Left ventricle myocardium superior (tissue), 1 donor: ENCODE measurements at regions not wholly inside any gene's neighbourhood (a gene's known extent, or its start where the extent isn't known, plus 50 kb on each side); places are given as distances from the start of the nearest gene placed in this dataset.

Source experiments
- ATAC-seq: fragments of 200-7000 bp; cut with Tn5 transposase; one replicate; pipeline ENCODE4 v1.9.1; 2020; ENCODE audit warnings: mild to moderate bottlenecking, moderate library complexity
- DNase-seq: peaks from one replicate; pipeline ENCODE4 v3.0.0-alpha.2; 2020
- intact Hi-C: fragments of 100-400 bp; cut with micrococcal nuclease; formaldehyde crosslinking; loops from one replicate; pipeline ENCODE4 v1.11.0; 2022
- donor health status: DM: no; HTN: yes; CAD: no; lungs with severe emphysema.

DNA sequence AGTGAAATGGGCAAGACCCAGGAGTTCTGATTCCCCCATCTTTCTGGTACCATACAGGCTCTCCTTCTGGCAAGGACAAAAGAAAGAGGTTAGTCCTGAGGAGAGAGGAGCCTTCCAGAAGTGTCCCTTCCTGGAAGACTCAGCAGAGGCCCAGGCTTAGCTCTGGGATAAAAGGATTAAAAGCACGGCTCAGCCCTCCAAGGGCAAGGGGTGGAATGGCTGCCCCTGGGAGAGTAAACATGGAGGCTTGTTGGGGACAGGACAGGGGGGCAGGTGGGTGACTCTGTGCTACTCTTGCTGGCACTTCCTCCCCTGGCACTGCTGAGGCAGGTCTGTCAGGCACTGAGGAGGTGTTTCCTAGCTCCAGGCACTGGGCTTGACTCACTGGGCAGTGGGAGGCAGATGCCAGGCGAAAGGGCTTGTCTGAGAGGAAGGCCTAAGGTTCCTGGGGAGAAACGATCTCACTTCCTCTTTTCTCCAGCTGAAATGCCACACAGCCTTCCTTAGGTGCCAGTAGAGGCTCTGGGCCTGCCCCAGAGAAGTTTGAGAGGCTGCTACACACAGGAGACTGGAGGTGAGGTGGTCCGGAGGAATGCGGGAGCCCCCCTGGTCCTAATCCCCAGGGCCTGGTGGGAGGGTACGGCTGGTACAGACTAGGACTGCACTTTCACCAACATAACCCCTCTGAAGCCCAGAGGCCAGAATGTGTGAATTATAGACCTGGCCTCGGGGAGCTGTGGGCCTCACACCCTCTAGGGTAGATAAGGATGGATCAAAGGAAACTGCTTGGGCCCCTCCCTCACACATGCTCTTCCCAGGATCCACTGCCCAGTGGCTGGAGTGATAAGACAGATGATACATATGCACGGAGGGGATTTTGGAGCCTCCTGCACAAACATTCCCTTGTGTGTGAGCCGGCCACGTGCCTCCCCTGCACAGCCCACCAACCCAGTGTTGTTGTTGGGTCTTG, 63.2 kb upstream of the PODXL start:
- ATAC-seq (no peak), DNase-seq (no peak)
- intact Hi-C loops = no loop called here

DNA sequence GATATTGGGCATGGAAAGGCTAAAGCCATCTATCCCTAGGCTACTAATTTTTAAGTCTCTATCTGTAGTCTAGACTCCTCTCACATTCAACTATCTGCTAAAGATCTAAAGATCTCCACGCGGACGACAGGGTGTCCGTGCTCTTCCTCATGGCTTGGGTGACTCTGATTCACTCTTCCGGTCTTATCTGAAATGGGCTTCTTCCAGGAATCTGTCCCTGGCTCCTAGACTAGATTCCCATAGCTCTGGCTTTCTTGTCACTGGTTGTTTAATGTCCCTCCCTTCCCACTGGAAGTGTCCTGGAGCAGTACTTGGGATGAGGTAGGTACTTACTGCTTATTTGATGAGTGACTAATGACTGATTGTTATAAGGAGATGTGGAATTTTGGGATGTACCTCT, 62.0 kb upstream of the PODXL start:
- no peak for ATAC-seq

DNA sequence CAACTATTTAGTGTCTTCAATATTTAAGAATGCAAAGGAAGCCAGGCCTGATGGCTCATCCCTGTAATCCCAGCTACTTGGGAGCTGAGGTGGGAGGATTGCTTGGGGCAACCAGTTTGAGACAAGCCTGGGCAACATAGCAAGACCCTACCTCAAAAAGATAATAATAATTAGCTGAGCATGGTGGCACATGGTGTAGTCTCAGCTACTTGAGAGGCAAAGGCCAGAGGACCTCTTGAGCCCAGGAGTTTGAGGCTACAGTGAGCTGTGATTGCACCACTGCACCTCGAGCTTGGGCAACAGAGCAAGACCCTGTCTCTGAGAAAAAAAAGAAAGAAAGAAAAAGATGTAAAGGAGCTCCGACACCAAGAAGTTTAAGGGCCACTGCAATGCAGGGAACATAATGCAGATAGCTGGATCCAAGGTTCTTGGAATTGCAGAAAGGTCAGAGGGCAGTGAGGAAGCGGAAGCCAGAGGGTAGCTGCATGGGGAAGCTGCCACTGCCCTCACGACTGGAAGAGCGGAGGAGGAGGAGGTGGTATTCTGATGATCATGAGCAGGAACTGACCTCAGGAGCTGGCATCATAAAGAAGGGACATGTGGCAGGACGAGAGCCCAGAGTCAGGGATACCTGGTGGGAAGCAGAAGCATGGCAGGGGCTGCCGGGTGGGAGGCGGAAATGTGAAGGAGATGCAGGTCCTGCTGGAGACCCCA, 60.2 kb upstream of the PODXL start:
- DNase-seq (no peak), ATAC-seq (no peak)
- intact Hi-C loops = no loop called here

More for the DNA sequence above, 62.0 kb upstream of the PODXL start:
- DNase-seq = no peak
- intact Hi-C loops = no loop called here

DNA sequence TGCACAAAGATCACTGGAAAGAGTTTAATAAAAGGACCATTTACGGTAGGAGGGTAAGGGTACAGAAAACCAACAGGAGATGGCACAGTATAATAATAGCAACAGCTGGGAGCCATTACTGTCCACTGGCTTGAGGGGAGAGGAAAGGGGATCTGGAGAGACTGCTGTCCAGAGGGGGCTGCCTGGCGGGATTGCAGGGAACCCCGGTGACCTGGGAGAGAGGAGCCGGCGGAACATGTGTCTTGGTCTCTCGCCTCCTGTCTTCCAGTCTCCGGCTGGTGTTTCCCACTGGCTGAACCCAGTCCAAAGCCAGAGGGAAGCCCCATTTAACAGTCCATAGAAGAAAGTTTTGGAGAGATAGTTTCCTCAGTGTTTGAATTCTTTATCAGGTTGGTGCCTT, 57.5 kb upstream of the PODXL start:
- no peak for DNase-seq
- ATAC-seq = no peak
- intact Hi-C loops = no loop called here

DNA sequence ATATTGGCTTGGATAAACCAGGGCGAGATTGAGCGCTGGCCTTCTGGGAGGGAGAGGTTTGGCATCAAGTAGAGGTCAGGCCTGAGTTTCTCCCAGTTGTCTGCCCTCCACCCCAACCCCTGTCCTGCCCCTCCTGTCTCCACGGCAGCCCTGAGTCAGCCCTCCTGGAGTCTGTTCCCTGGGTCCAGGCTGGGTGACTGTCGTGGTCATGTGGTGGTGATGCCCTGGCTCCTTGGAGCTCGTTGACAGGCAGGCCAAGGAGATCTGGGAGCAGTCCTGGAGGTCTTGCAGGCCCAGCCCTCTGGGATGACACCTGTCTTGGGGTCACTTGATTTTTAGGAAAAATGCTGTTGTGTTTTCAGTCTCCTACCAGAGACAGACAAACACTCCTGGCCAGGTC, 53.6 kb upstream of the PODXL start:
- intact Hi-C loops = no loop called here
- ATAC-seq (no peak), DNase-seq (no peak)

DNA sequence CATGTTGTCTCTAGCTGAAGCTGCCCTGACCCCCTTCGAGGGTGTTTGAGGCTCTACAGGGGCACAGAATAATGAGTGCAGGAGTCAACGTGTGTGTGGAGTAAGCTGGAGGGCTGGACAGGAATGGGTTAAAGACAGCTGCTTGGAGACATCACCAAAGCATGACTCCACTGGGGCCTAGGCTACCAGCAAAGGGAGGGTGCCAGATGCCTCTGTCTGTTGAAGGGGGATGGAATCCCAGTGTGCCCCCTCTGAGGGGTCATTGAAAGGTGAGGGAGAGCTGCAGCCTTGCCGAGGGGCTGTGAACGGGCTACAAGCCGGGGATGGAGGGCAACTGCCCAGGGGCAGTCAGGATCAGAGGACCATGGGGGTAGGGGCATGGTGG, 51.7 kb upstream of the PODXL start:
- DNase-seq (no peak), ATAC-seq (no peak)
- intact Hi-C loops = no loop called here

DNA sequence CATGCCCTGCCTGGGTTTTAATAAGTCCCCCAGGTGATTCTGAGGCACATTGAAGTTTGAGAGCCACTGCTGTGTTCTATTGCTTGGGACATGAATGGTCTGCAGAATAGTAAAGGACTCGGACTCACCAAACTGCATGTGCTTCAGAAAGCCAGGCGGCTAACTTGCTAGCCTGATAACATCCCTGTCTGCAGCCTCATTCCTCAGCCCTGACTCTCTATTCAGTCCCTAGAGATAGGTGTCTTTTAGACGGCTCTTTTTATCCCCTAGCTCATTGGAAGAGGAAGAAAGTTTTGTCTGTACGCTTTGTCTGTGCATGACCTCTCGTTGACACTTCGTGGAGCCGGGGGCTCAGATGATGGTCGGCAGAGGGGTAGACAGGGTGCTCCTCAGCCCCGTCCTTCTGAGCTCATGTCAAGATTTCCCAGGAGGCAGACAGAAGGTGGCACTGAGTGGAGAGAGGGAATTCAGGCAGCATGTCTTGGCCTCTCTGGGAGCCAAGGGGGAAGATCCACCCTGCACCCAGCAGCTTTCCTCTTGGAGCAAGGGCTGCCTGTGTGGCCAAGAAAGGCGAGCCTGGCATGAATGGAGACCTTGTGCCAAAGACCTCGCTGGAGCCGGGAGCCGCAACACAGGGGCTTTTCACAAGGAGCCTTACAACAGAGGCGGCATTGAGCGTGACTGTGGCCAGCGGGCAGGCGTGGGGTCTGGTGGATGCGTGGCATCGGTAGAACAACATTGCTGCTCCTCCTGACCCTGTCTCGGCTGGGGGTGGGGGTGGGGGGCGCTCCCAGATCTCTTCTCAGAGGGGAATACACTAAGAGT, 51.1 kb upstream of the PODXL start:
- no peak for DNase-seq
- intact Hi-C loops = no loop called here
- ATAC-seq = no peak

DNA sequence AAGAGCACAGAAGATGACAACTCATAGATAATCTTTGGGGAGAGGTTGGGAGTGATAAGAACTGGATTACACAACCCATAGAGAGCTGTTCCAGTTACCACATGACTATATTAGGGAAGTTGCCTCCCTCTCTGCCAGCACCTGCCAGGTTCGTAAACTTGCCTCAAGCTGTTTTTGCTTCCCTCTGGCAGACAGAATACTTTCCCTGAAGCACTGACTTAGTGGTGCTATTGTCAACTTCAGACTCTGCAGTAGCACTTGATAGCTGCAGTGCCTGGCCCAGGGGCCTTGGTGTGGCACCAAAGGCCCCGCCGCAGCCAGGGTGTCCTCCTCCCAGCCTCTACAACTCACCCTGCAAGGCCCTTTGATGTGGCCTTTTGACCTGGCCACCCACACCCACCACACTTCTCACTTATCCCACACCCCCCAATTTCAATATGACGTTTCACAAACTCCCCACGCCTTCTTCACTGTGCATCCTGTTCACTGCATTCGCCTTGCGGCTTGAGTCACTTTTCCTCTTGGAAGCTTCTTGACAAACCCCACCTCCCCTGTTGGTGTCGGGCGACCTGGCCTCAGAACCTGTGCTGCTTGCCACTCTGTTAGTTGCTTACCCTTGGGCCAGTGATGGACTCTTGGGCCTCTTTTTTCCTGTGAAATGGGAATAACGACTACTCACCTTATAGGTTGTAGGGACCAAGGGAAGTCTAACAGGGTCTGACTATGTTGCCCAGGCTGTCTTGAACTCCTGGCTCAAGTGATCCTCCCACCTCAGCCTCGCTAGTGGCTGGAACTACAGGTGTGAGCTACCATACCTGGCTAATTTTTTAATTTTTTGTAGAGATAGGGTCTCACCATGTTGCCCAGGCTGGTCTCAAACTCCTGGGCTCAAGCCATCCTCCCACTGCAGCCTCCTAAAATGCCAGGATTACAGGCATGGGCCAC, 50.2 kb upstream of the PODXL start:
- intact Hi-C loops = no loop called here
- ATAC-seq = peak; percentile 46
- DNase-seq = no peak
